ENCODE measurements at regions not wholly inside any gene's neighbourhood (a gene's known extent, or its start where the extent isn't known, plus 50 kb on each side); places are given as distances from the start of the nearest gene placed in this dataset.

DNA sequence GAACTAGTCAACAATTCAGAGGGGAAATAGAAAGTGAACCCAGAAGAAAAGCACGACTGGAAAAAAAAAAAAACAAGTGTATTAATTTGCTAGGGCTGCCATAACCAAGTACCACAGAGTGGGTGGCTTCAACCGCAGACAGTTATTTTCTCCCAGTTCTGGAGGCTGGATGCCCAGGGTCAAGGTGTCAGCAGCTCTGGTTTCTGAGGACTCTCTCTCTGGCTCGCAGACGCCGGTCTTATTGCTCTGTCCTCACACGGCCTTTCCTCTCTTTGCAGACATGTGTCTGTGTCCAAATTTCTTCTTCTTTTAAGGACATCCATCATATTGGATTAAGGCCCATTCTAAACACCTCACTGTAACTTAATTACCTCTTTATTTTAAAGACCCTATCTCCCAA lies 291.8 kb downstream of the XXYLT1 start:
- Histone ChIP-seq H3K27ac (ENCODE audit: extremely low read length, insufficient read depth, low read length) (no peak overlapping the region), H3K79me2 (ENCODE audit: insufficient read depth, low read length) (no peaks in the 10 kb centered on the region), H3K4me3 (replicated peaks in 1 of 3; ENCODE audit: insufficient read depth in 1 of 3, low read depth in 2 of 3, low read length in 3 of 3) (no peak overlapping the region), H3K4me1 (ENCODE audit: insufficient read depth, low read length) (peaks cover 13% of the 10 kb centered on the region), H3K36me3 (replicated peaks in 1 of 2; ENCODE audit: control insufficient read depth in 1 of 2, insufficient read depth in 2 of 2, low read length in 2 of 2) (no peaks in the 10 kb centered on the region), H3K9ac (ENCODE audit: insufficient read depth, low read depth, low read length) (no peak overlapping the region), H3K4me2 (ENCODE audit: low read depth, low read length) (no peak overlapping the region), H3K27me3 (ENCODE audit: control insufficient read depth in 1 of 2, insufficient read depth in 2 of 2, low read length in 2 of 2) (peaks cover 1 to 32% of the 10 kb centered on the region in 2 experiments; a peak in 4 of 5 replicates), H4K20me1 (ENCODE audit: insufficient read depth, low read length) (no peaks in the 10 kb centered on the region), H2AFZ (ENCODE audit: low read length) (no peak overlapping the region), H3K9me3 (ENCODE audit: low read length) (no peaks in the 10 kb centered on the region)
- 40% methylated on average over 6 of the region's 6 CpGs for WGBS (ENCODE audit: low lambda C conversion rate)
- intact Hi-C loops (cut with micrococcal nuclease; ENCODE audit: unreplicated experiment) (no loop called here), in situ Hi-C loops (cut with HindIII; ENCODE audit: extremely low pct_ligation_motif_present, low pct_unique_long_range_greater_than_20kb) (no loop called here)
- DNase-seq (ENCODE audit: low spot score) (no peak), FAIRE-seq (no peak), ATAC-seq (no peak)
- ChIA-PET CTCF (ENCODE audit: low intra/inter-chr PET ratio, low total read pairs) (no interaction called here), POLR2A (no interaction called here)
- BruUV-seq (replicated peaks): no TSS peak
- TF ChIP-seq, protein P1, sequence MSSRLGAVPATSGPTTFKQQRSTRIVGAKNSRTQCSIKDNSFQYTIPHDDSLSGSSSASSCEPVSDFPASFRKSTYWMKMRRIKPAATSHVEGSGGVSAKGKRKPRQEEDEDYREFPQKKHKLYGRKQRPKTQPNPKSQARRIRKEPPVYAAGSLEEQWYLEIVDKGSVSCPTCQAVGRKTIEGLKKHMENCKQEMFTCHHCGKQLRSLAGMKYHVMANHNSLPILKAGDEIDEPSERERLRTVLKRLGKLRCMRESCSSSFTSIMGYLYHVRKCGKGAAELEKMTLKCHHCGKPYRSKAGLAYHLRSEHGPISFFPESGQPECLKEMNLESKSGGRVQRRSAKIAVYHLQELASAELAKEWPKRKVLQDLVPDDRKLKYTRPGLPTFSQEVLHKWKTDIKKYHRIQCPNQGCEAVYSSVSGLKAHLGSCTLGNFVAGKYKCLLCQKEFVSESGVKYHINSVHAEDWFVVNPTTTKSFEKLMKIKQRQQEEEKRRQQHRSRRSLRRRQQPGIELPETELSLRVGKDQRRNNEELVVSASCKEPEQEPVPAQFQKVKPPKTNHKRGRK (CRISPR knock-in tag; IDR thresholded peaks at IDR 0.05): no peak
- no peak for TF ChIP-seq ELF4 (CRISPR knock-in tag; IDR thresholded peaks at IDR 0.05; ENCODE audit: borderline replicate concordance)

DNA sequence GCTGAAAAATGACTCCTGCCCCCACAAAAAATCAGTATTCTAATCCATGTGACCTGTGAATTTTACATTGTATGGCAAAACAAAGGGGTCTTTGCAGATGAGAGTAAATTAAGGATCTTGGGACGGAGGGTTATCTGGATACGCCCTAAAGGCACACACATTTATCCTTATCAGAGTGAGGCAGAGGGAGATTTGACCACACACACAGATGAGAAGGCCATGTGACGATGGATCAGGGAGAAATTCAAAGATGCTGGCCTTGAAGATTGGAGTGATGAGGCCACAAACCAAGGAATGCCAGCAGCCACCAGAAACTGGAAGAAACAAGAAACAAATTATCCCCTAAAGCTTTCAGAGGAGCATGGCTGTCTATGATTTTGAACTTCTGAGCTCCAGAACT lies 288.5 kb downstream of the XXYLT1 start:
- DNase-seq (ENCODE audit: low spot score) (no peak), ATAC-seq (no peak), FAIRE-seq (no peak)
- intact Hi-C loops (cut with micrococcal nuclease; ENCODE audit: unreplicated experiment) (no loop called here), in situ Hi-C loops (cut with HindIII; ENCODE audit: extremely low pct_ligation_motif_present, low pct_unique_long_range_greater_than_20kb) (no loop called here)
- H3K4me2 ChIP-seq (ENCODE audit: low read depth, low read length): no peak overlapping the region
- WGBS (ENCODE audit: low lambda C conversion rate): 21% methylated on average over 3 of the region's 3 CpGs
- H3K4me3 ChIP-seq (replicated peaks in 1 of 3; ENCODE audit: insufficient read depth in 1 of 3, low read depth in 2 of 3, low read length in 3 of 3): no peak overlapping the region
- peaks cover 22% of the 10 kb centered on the region for H3K4me1 ChIP-seq (ENCODE audit: insufficient read depth, low read length)
- H3K79me2 ChIP-seq (ENCODE audit: insufficient read depth, low read length): no peaks in the 10 kb centered on the region
- H4K20me1 ChIP-seq (ENCODE audit: insufficient read depth, low read length): no peaks in the 10 kb centered on the region
- no peaks in the 10 kb centered on the region for H3K9me3 ChIP-seq (ENCODE audit: low read length)
- ChIA-PET POLR2A (no interaction called here), CTCF (ENCODE audit: low intra/inter-chr PET ratio, low total read pairs) (no interaction called here)
- no peak overlapping the region for H2AFZ ChIP-seq (ENCODE audit: low read length)
- no TSS peak for BruUV-seq (replicated peaks)
- H3K9ac ChIP-seq (ENCODE audit: insufficient read depth, low read depth, low read length): no peak overlapping the region
- H3K27me3 ChIP-seq (ENCODE audit: control insufficient read depth in 1 of 2, insufficient read depth in 2 of 2, low read length in 2 of 2): peaks cover 1 to 17% of the 10 kb centered on the region in 2 experiments; a peak in 2 of 5 replicates
- no peak overlapping the region for H3K27ac ChIP-seq (ENCODE audit: extremely low read length, insufficient read depth, low read length)
- no peaks in the 10 kb centered on the region for H3K36me3 ChIP-seq (replicated peaks in 1 of 2; ENCODE audit: control insufficient read depth in 1 of 2, insufficient read depth in 2 of 2, low read length in 2 of 2)
- TF ChIP-seq, protein P2, sequence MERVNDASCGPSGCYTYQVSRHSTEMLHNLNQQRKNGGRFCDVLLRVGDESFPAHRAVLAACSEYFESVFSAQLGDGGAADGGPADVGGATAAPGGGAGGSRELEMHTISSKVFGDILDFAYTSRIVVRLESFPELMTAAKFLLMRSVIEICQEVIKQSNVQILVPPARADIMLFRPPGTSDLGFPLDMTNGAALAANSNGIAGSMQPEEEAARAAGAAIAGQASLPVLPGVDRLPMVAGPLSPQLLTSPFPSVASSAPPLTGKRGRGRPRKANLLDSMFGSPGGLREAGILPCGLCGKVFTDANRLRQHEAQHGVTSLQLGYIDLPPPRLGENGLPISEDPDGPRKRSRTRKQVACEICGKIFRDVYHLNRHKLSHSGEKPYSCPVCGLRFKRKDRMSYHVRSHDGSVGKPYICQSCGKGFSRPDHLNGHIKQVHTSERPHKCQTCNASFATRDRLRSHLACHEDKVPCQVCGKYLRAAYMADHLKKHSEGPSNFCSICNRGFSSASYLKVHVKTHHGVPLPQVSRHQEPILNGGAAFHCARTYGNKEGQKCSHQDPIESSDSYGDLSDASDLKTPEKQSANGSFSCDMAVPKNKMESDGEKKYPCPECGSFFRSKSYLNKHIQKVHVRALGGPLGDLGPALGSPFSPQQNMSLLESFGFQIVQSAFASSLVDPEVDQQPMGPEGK (CRISPR knock-in tag; IDR thresholded peaks at IDR 0.05): no peak
- no peak for TF ChIP-seq SNRNP70 (IDR thresholded peaks at IDR 0.05; ENCODE audit: low read depth, low read length)
- no peak for TF ChIP-seq SRSF4 (IDR thresholded peaks at IDR 0.05; ENCODE audit: low read depth, low read length, poor library complexity, severe bottlenecking)
- TF ChIP-seq, protein P3, sequence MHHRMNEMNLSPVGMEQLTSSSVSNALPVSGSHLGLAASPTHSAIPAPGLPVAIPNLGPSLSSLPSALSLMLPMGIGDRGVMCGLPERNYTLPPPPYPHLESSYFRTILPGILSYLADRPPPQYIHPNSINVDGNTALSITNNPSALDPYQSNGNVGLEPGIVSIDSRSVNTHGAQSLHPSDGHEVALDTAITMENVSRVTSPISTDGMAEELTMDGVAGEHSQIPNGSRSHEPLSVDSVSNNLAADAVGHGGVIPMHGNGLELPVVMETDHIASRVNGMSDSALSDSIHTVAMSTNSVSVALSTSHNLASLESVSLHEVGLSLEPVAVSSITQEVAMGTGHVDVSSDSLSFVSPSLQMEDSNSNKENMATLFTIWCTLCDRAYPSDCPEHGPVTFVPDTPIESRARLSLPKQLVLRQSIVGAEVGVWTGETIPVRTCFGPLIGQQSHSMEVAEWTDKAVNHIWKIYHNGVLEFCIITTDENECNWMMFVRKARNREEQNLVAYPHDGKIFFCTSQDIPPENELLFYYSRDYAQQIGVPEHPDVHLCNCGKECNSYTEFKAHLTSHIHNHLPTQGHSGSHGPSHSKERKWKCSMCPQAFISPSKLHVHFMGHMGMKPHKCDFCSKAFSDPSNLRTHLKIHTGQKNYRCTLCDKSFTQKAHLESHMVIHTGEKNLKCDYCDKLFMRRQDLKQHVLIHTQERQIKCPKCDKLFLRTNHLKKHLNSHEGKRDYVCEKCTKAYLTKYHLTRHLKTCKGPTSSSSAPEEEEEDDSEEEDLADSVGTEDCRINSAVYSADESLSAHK (CRISPR knock-in tag; IDR thresholded peaks at IDR 0.05; ENCODE audit: borderline replicate concordance): no peak
- TF ChIP-seq, protein P4, sequence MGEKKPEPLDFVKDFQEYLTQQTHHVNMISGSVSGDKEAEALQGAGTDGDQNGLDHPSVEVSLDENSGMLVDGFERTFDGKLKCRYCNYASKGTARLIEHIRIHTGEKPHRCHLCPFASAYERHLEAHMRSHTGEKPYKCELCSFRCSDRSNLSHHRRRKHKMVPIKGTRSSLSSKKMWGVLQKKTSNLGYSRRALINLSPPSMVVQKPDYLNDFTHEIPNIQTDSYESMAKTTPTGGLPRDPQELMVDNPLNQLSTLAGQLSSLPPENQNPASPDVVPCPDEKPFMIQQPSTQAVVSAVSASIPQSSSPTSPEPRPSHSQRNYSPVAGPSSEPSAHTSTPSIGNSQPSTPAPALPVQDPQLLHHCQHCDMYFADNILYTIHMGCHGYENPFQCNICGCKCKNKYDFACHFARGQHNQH (CRISPR knock-in tag; IDR thresholded peaks at IDR 0.05): no peak
- TF ChIP-seq ELF4 (CRISPR knock-in tag; IDR thresholded peaks at IDR 0.05; ENCODE audit: borderline replicate concordance): no peak
- no peak for TF ChIP-seq ZNF883 (CRISPR knock-in tag; IDR thresholded peaks at IDR 0.05; ENCODE audit: not compliant biosample characterization)
